SH-SY5Y (cell line): ENCODE measurements at regions not wholly inside any gene's neighbourhood (a gene's known extent, or its start where the extent isn't known, plus 50 kb on each side); places are given as distances from the start of the nearest gene placed in this dataset.

ENCODE experiments used
- GATA2 ChIP-seq: IDR thresholded peaks from 2 replicates; pipeline ENCODE4 v1.6.1; 2011; ENCODE audit warnings: mild to moderate bottlenecking, low read depth, low read length
- GATA3 ChIP-seq: IDR thresholded peaks from 2 replicates; pipeline ENCODE4 v1.6.1; 2011; ENCODE audit warnings: low read depth, mild to moderate bottlenecking, low read length, moderate library complexity

GRCh38 chr18:51448949-51449348 is 251.5 kb upstream of the MEX3C start:
- TF ChIP-seq GATA3 (no peak), GATA2 (no peak)
